ACC112 (cell line): ENCODE measurements at regions not wholly inside any gene's neighbourhood (a gene's known extent, or its start where the extent isn't known, plus 50 kb on each side); places are given as distances from the start of the nearest gene placed in this dataset.
"Not testable (repeated sequence)": the region's sequence is repeated elsewhere in the genome, so short reads cannot be mapped to it uniquely, and the experiment has no call there.

Experiments used
- H2AFZ ChIP-seq: fragments of 200-600 bp; sonication (generic); one replicate; pipeline ENCODE4 v1.6.0; 2017; ENCODE audit warnings: antibody characterized with exemption, low read length; ENCODE audit not compliant: unreplicated experiment
- H3K27ac ChIP-seq: fragments of 200-600 bp; sonication (generic); 2 replicates; pipeline ENCODE4 v1.5.1; 2014; ENCODE audit warnings: low read depth, mild to moderate bottlenecking, antibody characterized with exemption, low read length, moderate library complexity
- H3K27me3 ChIP-seq: fragments of 200-600 bp; sonication (generic); 2 replicates; pipeline ENCODE4 v1.6.1; 2014; ENCODE audit warnings: mild to moderate bottlenecking, antibody characterized with exemption, low read length, moderate library complexity, mixed read lengths; ENCODE audit not compliant: insufficient read depth
- H3K36me3 ChIP-seq: fragments of 200-600 bp; sonication (generic); 2 replicates; pipeline ENCODE4 v1.6.1; 2016; ENCODE audit warnings: mild to moderate bottlenecking, antibody characterized with exemption, low read length, moderate library complexity, mixed read lengths; ENCODE audit not compliant: insufficient read depth
- H3K4me1 ChIP-seq: fragments of 200-600 bp; sonication (generic); one replicate; pipeline ENCODE4 v1.6.1; 2016; ENCODE audit warnings: low read length, mixed read lengths; ENCODE audit not compliant: insufficient read depth, unreplicated experiment, control insufficient read depth
- H3K4me3 ChIP-seq: fragments of 200-600 bp; sonication (generic); 2 replicates; pipeline ENCODE4 v1.5.1; 2014; ENCODE audit warnings: mild to moderate bottlenecking, low read depth, low read length
- H3K79me2 ChIP-seq: fragments of 200-600 bp; sonication (generic); one replicate; pipeline ENCODE4 v1.6.0; 2016; ENCODE audit warnings: low read length; ENCODE audit not compliant: control insufficient read depth, unreplicated experiment, insufficient read depth

GRCh38 chr5:72693546-72694205, 122.8 kb upstream of the TNPO1 start:
- Histone ChIP-seq H3K79me2 (no peaks in the 10 kb centered on the region), H3K36me3 (no peaks in the 10 kb centered on the region), H3K27me3 (no peaks in the 10 kb centered on the region), H3K4me1 (peaks cover 10% of the 10 kb centered on the region), H3K27ac (no peak overlapping the region), H2AFZ (no peak overlapping the region), H3K4me3 (no peak overlapping the region)

DNA sequence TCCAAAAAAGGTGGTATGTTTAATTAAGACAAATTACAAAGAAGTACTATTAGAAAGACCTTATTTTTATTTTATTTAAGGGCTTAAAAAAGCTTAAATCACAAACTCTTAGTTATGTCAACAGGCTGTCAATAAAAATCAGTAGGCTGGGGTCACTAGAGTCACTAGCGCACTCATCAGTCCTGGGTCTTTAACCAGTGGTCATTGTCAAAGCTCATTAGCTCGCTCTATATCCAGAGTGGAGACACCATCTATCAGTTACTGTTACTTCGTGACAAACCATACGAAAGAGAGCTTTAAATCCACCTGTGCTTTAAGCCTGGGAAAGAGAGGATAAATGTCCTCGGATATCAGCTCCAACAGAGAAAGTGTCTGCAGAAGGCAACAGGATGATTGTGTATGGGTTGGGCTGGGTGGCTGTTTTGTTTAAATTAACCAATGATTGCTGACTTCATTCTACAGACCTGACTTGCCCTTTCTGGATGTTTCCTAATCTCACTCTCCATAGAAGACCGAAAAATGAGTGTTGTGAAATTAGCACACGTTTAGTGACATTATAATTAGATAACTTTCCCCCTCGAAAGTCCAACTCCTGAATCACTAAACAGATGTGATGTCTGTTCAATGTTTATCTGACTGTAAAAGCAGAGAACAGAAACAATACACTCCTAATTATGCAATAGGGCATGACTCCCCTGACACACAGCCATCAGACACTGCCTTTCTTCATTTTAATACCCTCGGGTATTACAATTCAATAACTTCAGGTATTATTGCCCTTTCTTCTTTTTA, 123.6 kb upstream of the TNPO1 start:
- no peaks in the 10 kb centered on the region for H3K79me2 ChIP-seq
- H3K27me3 ChIP-seq, result no peaks in the 10 kb centered on the region
- no peaks in the 10 kb centered on the region for H3K36me3 ChIP-seq
- H3K27ac ChIP-seq, result no peak overlapping the region
- H2AFZ ChIP-seq, result no peak overlapping the region
- H3K4me3 ChIP-seq, result no peak overlapping the region
- H3K4me1 ChIP-seq, result peaks cover 10% of the 10 kb centered on the region

- no peaks in the 10 kb centered on the region for H3K27me3 ChIP-seq
- H3K27ac ChIP-seq, result no peak overlapping the region
- H3K36me3 ChIP-seq, result no peaks in the 10 kb centered on the region
- H2AFZ ChIP-seq, result no peak overlapping the region
- H3K4me3 ChIP-seq, result no peak overlapping the region
- H3K79me2 ChIP-seq, result no peaks in the 10 kb centered on the region
- H3K4me1 ChIP-seq, result peaks cover 10% of the 10 kb centered on the region
Measured at GRCh38 chr5:72692231-72692637, 124.2 kb upstream of the TNPO1 start.

GRCh38 chr5:72691751-72692150, 124.7 kb upstream of the TNPO1 start:
- peaks cover 10% of the 10 kb centered on the region for H3K4me1 ChIP-seq
- H3K4me3 ChIP-seq, result no peak overlapping the region
- no peaks in the 10 kb centered on the region for H3K79me2 ChIP-seq

GRCh38 chr5:72688916-72689315, 127.5 kb upstream of the TNPO1 start:
- no peak overlapping the region for H3K27ac ChIP-seq
- H2AFZ ChIP-seq, result no peak overlapping the region
- H3K4me3 ChIP-seq, result no peak overlapping the region
- H3K79me2 ChIP-seq, result no peaks in the 10 kb centered on the region
- peaks cover 10% of the 10 kb centered on the region for H3K4me1 ChIP-seq
- no peaks in the 10 kb centered on the region for H3K27me3 ChIP-seq
- H3K36me3 ChIP-seq, result no peaks in the 10 kb centered on the region

More at GRCh38 chr5:72691751-72692150, 124.7 kb upstream of the TNPO1 start:
- H3K36me3 ChIP-seq, result no peaks in the 10 kb centered on the region
- H3K27ac ChIP-seq, result no peak overlapping the region
- H3K27me3 ChIP-seq, result no peaks in the 10 kb centered on the region
- no peak overlapping the region for H2AFZ ChIP-seq

DNA sequence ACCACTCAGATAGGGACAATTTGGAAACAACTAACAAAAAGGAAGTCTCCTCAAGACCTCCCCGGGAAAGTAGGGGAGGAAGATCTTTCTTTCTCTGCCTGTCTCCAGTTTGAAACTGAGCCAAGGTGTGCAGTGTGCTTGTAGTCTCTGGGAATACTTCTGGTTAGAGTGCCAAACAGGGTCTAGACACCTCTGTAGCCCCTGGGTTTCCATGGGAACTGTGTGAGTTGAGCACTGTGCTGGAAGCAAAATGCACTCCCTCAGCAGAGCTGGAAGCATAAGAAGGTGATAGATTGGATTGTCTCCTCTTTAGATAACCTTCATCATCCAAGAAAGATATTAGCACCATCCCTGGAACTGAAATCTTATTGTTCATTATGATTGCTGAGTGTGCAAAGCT, 129.2 kb upstream of the TNPO1 start:
- no peaks in the 10 kb centered on the region for H3K36me3 ChIP-seq
- no peak overlapping the region for H3K27ac ChIP-seq
- H3K27me3 ChIP-seq, result no peaks in the 10 kb centered on the region
- no peak overlapping the region for H2AFZ ChIP-seq
- no peaks in the 10 kb centered on the region for H3K4me1 ChIP-seq
- H3K4me3 ChIP-seq, result no peak overlapping the region
- H3K79me2 ChIP-seq, result no peaks in the 10 kb centered on the region

DNA sequence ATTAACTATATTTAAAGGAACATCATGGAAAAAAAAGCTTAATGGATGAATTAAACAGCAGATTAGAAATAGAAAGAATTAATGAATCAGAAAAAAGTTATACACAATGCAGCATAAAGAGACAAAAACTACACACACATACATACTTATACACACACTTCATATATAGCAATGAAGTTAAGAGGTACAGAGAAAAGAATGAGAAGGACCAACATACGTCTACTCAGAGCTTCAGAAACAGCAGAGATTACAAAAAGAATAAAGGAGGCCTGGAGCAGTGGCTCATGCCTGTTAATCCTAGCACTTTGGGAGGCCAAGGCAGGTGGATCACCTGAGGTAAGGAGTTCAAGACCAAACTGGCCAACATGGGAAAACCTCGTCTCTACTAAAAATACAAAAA, 133.9 kb upstream of the TNPO1 start:
- Histone ChIP-seq H2AFZ (no peak overlapping the region), H3K27me3 (no peaks in the 10 kb centered on the region), H3K36me3 (no peaks in the 10 kb centered on the region), H3K4me3 (no peak overlapping the region), H3K4me1 (no peaks in the 10 kb centered on the region), H3K79me2 (no peaks in the 10 kb centered on the region), H3K27ac (no peak overlapping the region)

GRCh38 chr5:72681781-72682180, 134.7 kb upstream of the TNPO1 start:
- no peaks in the 10 kb centered on the region for H3K79me2 ChIP-seq

GRCh38 chr5:72677447-72677846, 139.0 kb upstream of the TNPO1 start:
- Histone ChIP-seq H3K27ac (no peak overlapping the region), H3K79me2 (no peaks in the 10 kb centered on the region)

More at GRCh38 chr5:72681781-72682180, 134.7 kb upstream of the TNPO1 start:
- no peaks in the 10 kb centered on the region for H3K27me3 ChIP-seq
- H3K4me3 ChIP-seq, result no peak overlapping the region
- no peaks in the 10 kb centered on the region for H3K36me3 ChIP-seq
- H3K4me1 ChIP-seq, result no peaks in the 10 kb centered on the region
- no peak overlapping the region for H3K27ac ChIP-seq
- no peak overlapping the region for H2AFZ ChIP-seq

DNA sequence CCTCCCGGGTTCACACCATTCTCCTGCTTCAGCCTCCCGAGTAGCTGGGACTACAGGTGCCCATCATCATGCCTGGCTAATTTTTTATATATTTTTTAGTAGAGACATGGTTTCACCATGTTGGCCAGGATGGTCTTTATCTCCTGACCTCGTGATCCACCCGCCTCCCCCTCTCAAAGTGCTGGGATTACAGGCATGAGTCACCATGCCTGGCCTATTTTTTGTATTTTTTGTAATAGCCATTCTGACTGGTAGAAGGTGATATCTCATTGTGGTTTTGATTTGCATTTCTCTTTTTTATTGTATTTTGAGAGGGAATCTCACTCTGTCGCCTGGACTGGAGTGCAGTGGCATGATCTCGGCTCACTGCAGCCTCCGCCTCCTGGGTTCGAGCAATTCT, 139.6 kb upstream of the TNPO1 start:
- H3K27me3 ChIP-seq, H3K4me3 ChIP-seq, H2AFZ ChIP-seq, H3K36me3 ChIP-seq, H3K27ac ChIP-seq, H3K79me2 ChIP-seq, H3K4me1 ChIP-seq: not testable (repeated sequence)

More at GRCh38 chr5:72677447-72677846, 139.0 kb upstream of the TNPO1 start:
- no peaks in the 10 kb centered on the region for H3K36me3 ChIP-seq
- H3K4me1 ChIP-seq, result no peaks in the 10 kb centered on the region
- no peak overlapping the region for H3K4me3 ChIP-seq
- no peak overlapping the region for H2AFZ ChIP-seq
- H3K27me3 ChIP-seq, result no peaks in the 10 kb centered on the region

- H3K4me1 ChIP-seq, result no peaks in the 10 kb centered on the region
- no peak overlapping the region for H3K27ac ChIP-seq
- H3K27me3 ChIP-seq, result no peaks in the 10 kb centered on the region
- H3K36me3 ChIP-seq, result no peaks in the 10 kb centered on the region
- H3K4me3 ChIP-seq, result no peak overlapping the region
- no peak overlapping the region for H2AFZ ChIP-seq
- H3K79me2 ChIP-seq, result no peaks in the 10 kb centered on the region
Measured at GRCh38 chr5:72673623-72674022, 142.8 kb upstream of the TNPO1 start.
